ENCODE measurements at regions not wholly inside any gene's neighbourhood (a gene's known extent, or its start where the extent isn't known, plus 50 kb on each side); places are given as distances from the start of the nearest gene placed in this dataset.

DNA sequence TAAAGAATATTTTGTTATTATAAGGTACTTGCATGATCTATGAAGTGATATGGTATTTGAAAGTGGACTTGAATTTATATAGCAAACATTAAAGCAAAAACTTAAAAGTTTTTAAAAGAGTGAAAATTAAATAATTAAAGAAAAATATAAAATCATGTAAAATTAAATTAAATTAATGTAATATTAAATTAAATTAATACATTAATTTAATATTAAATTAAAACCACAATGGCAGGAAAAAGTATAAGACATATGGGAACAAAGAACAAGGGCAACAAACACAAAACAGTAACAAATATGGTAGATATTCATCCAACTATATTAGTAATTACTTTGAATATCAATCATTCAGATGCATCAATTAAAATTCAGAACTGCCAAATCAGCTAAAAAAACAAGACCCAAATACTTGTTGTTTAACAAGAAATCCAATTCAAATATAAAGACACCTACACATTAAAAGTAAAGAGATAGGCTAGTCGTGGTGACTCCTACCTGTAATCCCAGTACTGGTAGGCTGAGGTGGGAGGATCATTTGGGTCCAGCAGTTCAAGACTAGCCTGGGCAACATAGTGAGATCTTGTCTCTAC is 992.2 kb upstream of the MIR17HG start:
- no peak for DNase-seq (ENCODE audit: low spot score)
- TF ChIP-seq, protein P1, sequence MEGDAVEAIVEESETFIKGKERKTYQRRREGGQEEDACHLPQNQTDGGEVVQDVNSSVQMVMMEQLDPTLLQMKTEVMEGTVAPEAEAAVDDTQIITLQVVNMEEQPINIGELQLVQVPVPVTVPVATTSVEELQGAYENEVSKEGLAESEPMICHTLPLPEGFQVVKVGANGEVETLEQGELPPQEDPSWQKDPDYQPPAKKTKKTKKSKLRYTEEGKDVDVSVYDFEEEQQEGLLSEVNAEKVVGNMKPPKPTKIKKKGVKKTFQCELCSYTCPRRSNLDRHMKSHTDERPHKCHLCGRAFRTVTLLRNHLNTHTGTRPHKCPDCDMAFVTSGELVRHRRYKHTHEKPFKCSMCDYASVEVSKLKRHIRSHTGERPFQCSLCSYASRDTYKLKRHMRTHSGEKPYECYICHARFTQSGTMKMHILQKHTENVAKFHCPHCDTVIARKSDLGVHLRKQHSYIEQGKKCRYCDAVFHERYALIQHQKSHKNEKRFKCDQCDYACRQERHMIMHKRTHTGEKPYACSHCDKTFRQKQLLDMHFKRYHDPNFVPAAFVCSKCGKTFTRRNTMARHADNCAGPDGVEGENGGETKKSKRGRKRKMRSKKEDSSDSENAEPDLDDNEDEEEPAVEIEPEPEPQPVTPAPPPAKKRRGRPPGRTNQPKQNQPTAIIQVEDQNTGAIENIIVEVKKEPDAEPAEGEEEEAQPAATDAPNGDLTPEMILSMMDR (IDR thresholded peaks at IDR 0.05; ENCODE audit: poor library complexity): no peak
- no peak for TF ChIP-seq EZH2 (IDR thresholded peaks at IDR 0.05; ENCODE audit: borderline replicate concordance)
- TF ChIP-seq EZH2phosphoT487 (IDR thresholded peaks at IDR 0.05; ENCODE audit: low read depth, severe bottlenecking, unreplicated experiment): no peak
- Histone ChIP-seq H3K79me2 (no peaks in the 10 kb centered on the region), H3K4me3 (no peak overlapping the region), H3K27ac (no peak overlapping the region), H4K20me1 (ENCODE audit: insufficient read depth, poor library complexity, severe bottlenecking) (no peaks in the 10 kb centered on the region), H3K4me1 (ENCODE audit: insufficient read depth) (no peaks in the 10 kb centered on the region), H3K9me3 (ENCODE audit: low read depth) (no peaks in the 10 kb centered on the region), H3K27me3 (no peaks in the 10 kb centered on the region), H3K9me2 (replicated peaks; ENCODE audit: insufficient read depth) (no peaks in the 10 kb centered on the region), H3K36me3 (replicated peaks; ENCODE audit: insufficient read depth, low read depth) (no peaks in the 10 kb centered on the region), H3K4me2 (no peak overlapping the region), H2AFZ (no peak overlapping the region)
- WGBS (ENCODE audit: low lambda C conversion rate, missing lambda C conversion rate): 88% methylated on average over 1 of the region's 1 CpG

DNA sequence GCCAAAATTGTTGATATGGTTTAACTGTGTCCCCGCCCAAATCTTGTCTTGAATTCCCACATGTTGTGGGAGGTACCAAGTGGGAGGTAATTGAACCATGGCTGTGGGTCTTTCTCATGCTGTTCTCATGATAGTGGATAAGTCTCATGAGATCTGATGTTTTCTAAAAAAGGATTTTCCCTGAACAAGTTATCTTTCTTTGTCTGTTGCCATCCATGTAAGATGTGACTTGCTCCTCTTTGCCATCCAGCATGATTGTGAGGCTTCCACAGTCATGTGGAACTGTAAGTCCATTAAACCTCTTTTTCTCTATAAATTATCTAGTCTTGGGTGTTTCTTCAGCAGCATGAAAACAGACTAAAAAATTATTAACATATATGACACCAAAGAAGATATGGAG is 986.7 kb upstream of the MIR17HG start:
- H3K79me2 ChIP-seq: no peaks in the 10 kb centered on the region
- H3K4me1 ChIP-seq (ENCODE audit: insufficient read depth): no peaks in the 10 kb centered on the region
- H3K4me3 ChIP-seq: no peak overlapping the region
- no peaks in the 10 kb centered on the region for H3K36me3 ChIP-seq (replicated peaks; ENCODE audit: insufficient read depth, low read depth)
- no peaks in the 10 kb centered on the region for H3K27me3 ChIP-seq
- no peak overlapping the region for H3K4me2 ChIP-seq
- no peaks in the 10 kb centered on the region for H3K9me2 ChIP-seq (replicated peaks; ENCODE audit: insufficient read depth)
- TF ChIP-seq EZH2phosphoT487 (IDR thresholded peaks at IDR 0.05; ENCODE audit: low read depth, severe bottlenecking, unreplicated experiment) (no peak), EZH2 (IDR thresholded peaks at IDR 0.05; ENCODE audit: borderline replicate concordance) (no peak)
- TF ChIP-seq, protein P1 (IDR thresholded peaks at IDR 0.05; ENCODE audit: poor library complexity): no peak
- 77% methylated on average over 1 of the region's 1 CpG for WGBS (ENCODE audit: low lambda C conversion rate, missing lambda C conversion rate)
- no peak for DNase-seq (ENCODE audit: low spot score)
- H3K9me3 ChIP-seq (ENCODE audit: low read depth): no peaks in the 10 kb centered on the region
- no peaks in the 10 kb centered on the region for H4K20me1 ChIP-seq (ENCODE audit: insufficient read depth, poor library complexity, severe bottlenecking)
- H2AFZ ChIP-seq: no peak overlapping the region
- H3K27ac ChIP-seq: no peak overlapping the region

DNA sequence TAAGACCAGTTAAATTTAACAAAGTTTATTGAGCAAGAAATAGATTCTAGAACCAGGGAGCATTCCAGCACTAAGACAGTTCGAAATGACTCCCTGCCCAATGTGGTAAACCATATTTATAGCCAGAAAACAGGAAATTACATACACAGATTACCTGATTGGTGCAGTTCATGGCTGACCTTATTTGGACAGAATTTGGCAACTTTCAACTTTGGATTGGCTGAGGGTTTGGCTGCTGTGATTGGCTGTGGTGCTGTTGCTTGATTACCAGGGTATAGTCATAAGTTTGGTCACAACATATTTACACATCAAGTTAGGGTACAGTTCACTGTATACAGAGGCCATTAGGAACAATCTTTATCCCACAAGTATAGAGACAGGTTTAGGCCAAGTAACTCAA is 984.8 kb upstream of the MIR17HG start:
- H3K27me3 ChIP-seq: no peaks in the 10 kb centered on the region
- no peaks in the 10 kb centered on the region for H3K4me1 ChIP-seq (ENCODE audit: insufficient read depth)
- TF ChIP-seq EZH2phosphoT487 (IDR thresholded peaks at IDR 0.05; ENCODE audit: low read depth, severe bottlenecking, unreplicated experiment): no peak
- TF ChIP-seq, protein P1 (IDR thresholded peaks at IDR 0.05; ENCODE audit: poor library complexity): no peak
- H3K36me3 ChIP-seq (replicated peaks; ENCODE audit: insufficient read depth, low read depth): no peaks in the 10 kb centered on the region
- H4K20me1 ChIP-seq (ENCODE audit: insufficient read depth, poor library complexity, severe bottlenecking): no peaks in the 10 kb centered on the region
- no peak overlapping the region for H3K27ac ChIP-seq
- H3K9me2 ChIP-seq (replicated peaks; ENCODE audit: insufficient read depth): no peaks in the 10 kb centered on the region
- DNase-seq (ENCODE audit: low spot score): no peak
- H3K79me2 ChIP-seq: no peaks in the 10 kb centered on the region
- H2AFZ ChIP-seq: no peak overlapping the region
- no peaks in the 10 kb centered on the region for H3K9me3 ChIP-seq (ENCODE audit: low read depth)
- H3K4me3 ChIP-seq: no peak overlapping the region
- no peak overlapping the region for H3K4me2 ChIP-seq
- 96% methylated on average over 1 of the region's 1 CpG for WGBS (ENCODE audit: low lambda C conversion rate, missing lambda C conversion rate)

DNA sequence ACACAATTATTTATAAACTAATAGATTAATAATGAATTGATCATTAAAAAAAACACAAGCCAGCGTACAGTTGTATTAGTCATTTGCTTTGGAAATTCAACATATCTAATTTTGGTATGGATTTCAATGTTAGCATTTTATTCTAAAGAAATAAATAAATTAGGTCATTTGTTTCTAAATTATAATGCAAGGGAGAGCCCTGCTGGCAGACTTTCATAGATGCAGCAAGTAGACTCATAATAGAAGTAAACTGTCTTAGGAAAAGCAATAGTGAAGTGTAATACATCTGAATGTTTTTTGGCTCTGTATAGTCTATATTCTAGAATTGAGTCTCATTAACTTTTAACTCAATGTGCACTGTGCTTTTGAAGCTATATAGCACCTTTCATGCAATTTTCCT is 982.4 kb upstream of the MIR17HG start:
- H3K9me2 ChIP-seq (replicated peaks; ENCODE audit: insufficient read depth): no peaks in the 10 kb centered on the region

More for the DNA sequence above, 982.4 kb upstream of the MIR17HG start:
- no peaks in the 10 kb centered on the region for H3K9me3 ChIP-seq (ENCODE audit: low read depth)
- H3K4me3 ChIP-seq: no peak overlapping the region
- whole genome bisulfite sequencing (ENCODE audit: low lambda C conversion rate, missing lambda C conversion rate): 88% methylated on average over 1 of the region's 1 CpG
- TF ChIP-seq EZH2phosphoT487 (IDR thresholded peaks at IDR 0.05; ENCODE audit: low read depth, severe bottlenecking, unreplicated experiment): no peak
- TF ChIP-seq, protein P1 (IDR thresholded peaks at IDR 0.05; ENCODE audit: poor library complexity): peak; percentile 51
- no peak overlapping the region for H3K27ac ChIP-seq
- H3K4me1 ChIP-seq (ENCODE audit: insufficient read depth): no peaks in the 10 kb centered on the region
- no peak overlapping the region for H3K4me2 ChIP-seq
- no peak overlapping the region for H2AFZ ChIP-seq
- peak; percentile 5 for DNase-seq (ENCODE audit: low spot score)
- no peaks in the 10 kb centered on the region for H3K36me3 ChIP-seq (replicated peaks; ENCODE audit: insufficient read depth, low read depth)
- H3K27me3 ChIP-seq: no peaks in the 10 kb centered on the region
- H3K79me2 ChIP-seq: no peaks in the 10 kb centered on the region
- no peaks in the 10 kb centered on the region for H4K20me1 ChIP-seq (ENCODE audit: insufficient read depth, poor library complexity, severe bottlenecking)
